ENCODE measurements at regions not wholly inside any gene's neighbourhood (a gene's known extent, or its start where the extent isn't known, plus 50 kb on each side); places are given as distances from the start of the nearest gene placed in this dataset.

GRCh38 chr7:53607961-53608360 lies 572.5 kb downstream of the POM121L12 start:
- H4K20me1 ChIP-seq (replicated peaks in 1 of 2; ENCODE audit: control insufficient read depth in 1 of 2, insufficient read depth in 2 of 2, low read length in 2 of 2) = no peaks in the 10 kb centered on the region
- H3K23ac ChIP-seq (ENCODE audit: insufficient read length) = no peak overlapping the region
- H3K79me2 ChIP-seq (ENCODE audit: control insufficient read depth in 1 of 2, insufficient read depth in 2 of 2, low read length in 2 of 2) = no peaks in the 10 kb centered on the region
- no peak for DNase-seq (ENCODE audit: low read depth in 1 of 2, low spot score in 2 of 2)
- no peak overlapping the region for H3K14ac ChIP-seq (ENCODE audit: insufficient read length)
- H3K27me3 ChIP-seq (replicated peaks in 1 of 4; ENCODE audit: control insufficient read depth in 3 of 4, extremely low read depth in 1 of 4, insufficient read depth in 3 of 4, low read length in 3 of 4) = no peaks in the 10 kb centered on the region
- no peak overlapping the region for H3K18ac ChIP-seq (ENCODE audit: extremely low read depth, low read length)
- POLR2A ChIA-PET (ENCODE audit: partially characterized antibody) = no interaction called here
- no peak overlapping the region for H3K4me2 ChIP-seq (ENCODE audit: insufficient read depth in 1 of 2, low read depth in 2 of 2, low read length in 2 of 2)
- H3K9ac ChIP-seq (replicated peaks in 1 of 4; ENCODE audit: extremely low read depth in 1 of 4, low read depth in 3 of 4, low read length in 3 of 4) = no peak overlapping the region
- H3K23me2 ChIP-seq (ENCODE audit: low read depth, low read length) = no peaks in the 10 kb centered on the region
- no peak overlapping the region for H2BK120ac ChIP-seq (replicated peaks; ENCODE audit: low read depth, low read length)
- no peaks in the 10 kb centered on the region for H3K79me1 ChIP-seq (ENCODE audit: low read depth, low read length)
- H4K91ac ChIP-seq (replicated peaks; ENCODE audit: insufficient read length, low read length) = no peak overlapping the region
- H2BK15ac ChIP-seq (ENCODE audit: low read length) = no peak overlapping the region
- no peak overlapping the region for H2BK5ac ChIP-seq (ENCODE audit: low read depth, low read length)
- H3K56ac ChIP-seq (replicated peaks; ENCODE audit: insufficient read length, low read depth, low read length) = no peak overlapping the region
- H4K5ac ChIP-seq (ENCODE audit: insufficient read length, low read depth, low read length) = no peak overlapping the region
- no peak for TF ChIP-seq KDM1A (IDR thresholded peaks at IDR 0.05; ENCODE audit: borderline replicate concordance, low read length)
- no peak for TF ChIP-seq JUND (IDR thresholded peaks at IDR 0.05; ENCODE audit: low read length)
- no peak for TF ChIP-seq YY1 (IDR thresholded peaks at IDR 0.05; ENCODE audit: low read depth, low read length)
- TF ChIP-seq CHD2 (IDR thresholded peaks at IDR 0.05; ENCODE audit: low read length) = no peak
- no peak for TF ChIP-seq SP1 (IDR thresholded peaks at IDR 0.05; ENCODE audit: low read depth, low read length)
- no peak for TF ChIP-seq SIRT6 (IDR thresholded peaks at IDR 0.05; ENCODE audit: low read length)
- no peak for TF ChIP-seq POLR2AphosphoS5 (IDR thresholded peaks at IDR 0.05; ENCODE audit: low read depth, low read length)
- TF ChIP-seq SIX5 (IDR thresholded peaks at IDR 0.05; ENCODE audit: low read depth, low read length) = no peak
- no peak for TF ChIP-seq GABPA (IDR thresholded peaks at IDR 0.05; ENCODE audit: borderline replicate concordance, insufficient read depth, low read length)
- TF ChIP-seq BRCA1 (IDR thresholded peaks at IDR 0.05; ENCODE audit: low read depth, low read length) = no peak
- TF ChIP-seq KDM5A (IDR thresholded peaks at IDR 0.05; ENCODE audit: low read length) = no peak
- no peaks in the 10 kb centered on the region for H3K36me3 ChIP-seq (ENCODE audit: control insufficient read depth in 2 of 4, insufficient read depth in 4 of 4, low read length in 3 of 4)
- peaks cover 0 to 4% (median 0%) of the 10 kb centered on the region in 4 experiments; a peak in 2 of 7 replicates for H3K4me1 ChIP-seq (replicated peaks in 1 of 4; ENCODE audit: control insufficient read depth in 3 of 4, insufficient read depth in 4 of 4, low read length in 3 of 4)
- no peak overlapping the region for H2BK12ac ChIP-seq (ENCODE audit: low read depth, low read length)
- WGBS, 2 experiments (ENCODE audit: extremely low coverage in 1 of 2, insufficient coverage in 1 of 2, insufficient read length in 1 of 2, insufficient replicate concordance in 2 of 2, low coverage in 1 of 2, low lambda C conversion rate in 2 of 2, missing lambda C conversion rate in 1 of 2) = 85% methylated on average over 1 of the region's 1 CpG; no CpG with 5 or more reads in 1 of the 2 experiments
- H3K4ac ChIP-seq (replicated peaks; ENCODE audit: insufficient read length, low read depth, low read length) = no peak overlapping the region
- no peak overlapping the region for H2AK5ac ChIP-seq (ENCODE audit: low read depth, low read length)
- H3K4me3 ChIP-seq (ENCODE audit: extremely low read depth in 1 of 4, insufficient read depth in 2 of 4, low read depth in 3 of 4, low read length in 4 of 4) = no peak overlapping the region
- H2BK20ac ChIP-seq (ENCODE audit: low read length) = no peak overlapping the region
- no peak overlapping the region for H4K8ac ChIP-seq (ENCODE audit: extremely low read depth, insufficient read depth, low read length)
- H2AFZ ChIP-seq (ENCODE audit: low read length) = no peak overlapping the region
- CTCF ChIA-PET (ENCODE audit: partially characterized antibody) = no interaction called here
- no peaks in the 10 kb centered on the region for H3K9me3 ChIP-seq (ENCODE audit: insufficient read depth in 2 of 2, low read depth in 1 of 2, low read length in 1 of 2)
- no peak for FAIRE-seq
- no peak overlapping the region for H3K27ac ChIP-seq (ENCODE audit: low read depth, low read length)

Measured in H1 (cell line).